ENCODE measurements at regions not wholly inside any gene's neighbourhood (a gene's known extent, or its start where the extent isn't known, plus 50 kb on each side); places are given as distances from the start of the nearest gene placed in this dataset.

GRCh38 chr13:85216576-85216975 is 582.6 kb downstream of the SLITRK6 start:
- no peak for TF ChIP-seq CTCF (IDR thresholded peaks at IDR 0.05)
- ATAC-seq (ENCODE audit: low FRiP score) (no peak), DNase-seq (ENCODE audit: low spot score) (no peak)

- DNase-seq (ENCODE audit: low spot score) (no peak), ATAC-seq (ENCODE audit: low FRiP score) (no peak)
- TF ChIP-seq CTCF (IDR thresholded peaks at IDR 0.05) = no peak
These were observed 586.5 kb downstream of the SLITRK6 start for GRCh38 chr13:85212692-85213091.

- ATAC-seq (ENCODE audit: low FRiP score) (no peak), DNase-seq (ENCODE audit: low spot score) (no peak)
- no peak for TF ChIP-seq CTCF (IDR thresholded peaks at IDR 0.05)
These were observed 594.4 kb downstream of the SLITRK6 start for GRCh38 chr13:85204668-85205344.

- ATAC-seq (ENCODE audit: low FRiP score) (no peak), DNase-seq (ENCODE audit: low spot score) (no peak)
- no peak for TF ChIP-seq CTCF (IDR thresholded peaks at IDR 0.05)
These were observed 601.8 kb downstream of the SLITRK6 start for GRCh38 chr13:85197431-85197830.

GRCh38 chr13:85194482-85194881 is 604.7 kb downstream of the SLITRK6 start:
- ATAC-seq (ENCODE audit: low FRiP score) (no peak), DNase-seq (ENCODE audit: low spot score) (no peak)
- TF ChIP-seq CTCF (IDR thresholded peaks at IDR 0.05) = no peak

GRCh38 chr13:85191996-85192718 is 607.1 kb downstream of the SLITRK6 start:
- no peak for ATAC-seq (ENCODE audit: low FRiP score)
- no peak for TF ChIP-seq CTCF (IDR thresholded peaks at IDR 0.05)

More at GRCh38 chr13:85191996-85192718, 607.1 kb downstream of the SLITRK6 start:
- no peak for DNase-seq (ENCODE audit: low spot score)

All from omental fat pad (tissue), 3 donors.